ENCODE measurements at regions not wholly inside any gene's neighbourhood (a gene's known extent, or its start where the extent isn't known, plus 50 kb on each side); places are given as distances from the start of the nearest gene placed in this dataset.

- TF ChIP-seq CTCF (IDR thresholded peaks at IDR 0.05) (no peak), POLR2A (IDR thresholded peaks at IDR 0.05) (no peak)
These were observed 73.5 kb downstream of the PPP1R2C start for GRCh38 chrX:42704454-42704853.

Data from Peyer's patch (tissue), 4 donors.